HFFc6 (cell line): ENCODE measurements at regions not wholly inside any gene's neighbourhood (a gene's known extent, or its start where the extent isn't known, plus 50 kb on each side); places are given as distances from the start of the nearest gene placed in this dataset.
"Not testable (repeated sequence)": the region's sequence is repeated elsewhere in the genome, so short reads cannot be mapped to it uniquely, and the experiment has no call there.

Experiments used
- DNase-seq: peaks from one replicate; pipeline ENCODE4 v3.0.0-alpha.2; 2018
- H3K27ac Mint-ChIP-seq: 2 replicates; pipeline ENCODE4 v1.8.0; 2020; ENCODE audit warnings: mild to moderate bottlenecking, mixed read lengths
- H3K27me3 Mint-ChIP-seq: 2 replicates; pipeline ENCODE4 v1.8.0; 2021; ENCODE audit warnings: mild to moderate bottlenecking, moderate library complexity, mixed read lengths; ENCODE audit not compliant: insufficient read depth
- H3K36me3 Mint-ChIP-seq: 2 replicates; pipeline ENCODE4 v1.8.0; 2021; ENCODE audit warnings: low read depth, mixed read lengths
- H3K4me1 Mint-ChIP-seq: 2 replicates; pipeline ENCODE4 v1.8.0; 2020; ENCODE audit warnings: low read depth, mixed read lengths
- H3K4me3 Mint-ChIP-seq: 2 replicates; pipeline ENCODE4 v1.8.0; 2020; ENCODE audit warnings: mild to moderate bottlenecking, moderate library complexity, mixed read lengths
- H3K9me3 Mint-ChIP-seq: 2 replicates; pipeline ENCODE4 v1.8.0; 2020; ENCODE audit warnings: mild to moderate bottlenecking, mixed read lengths
- CTCF ChIP-seq: fragments of 200-600 bp; sonication (generic); IDR thresholded peaks from 2 replicates; pipeline ENCODE4 v1.5.0; 2021; ENCODE audit warnings: antibody characterized with exemption, mild to moderate bottlenecking

- no peak for TF ChIP-seq CTCF
- no peak for DNase-seq
- peaks cover 4% of the 10 kb centered on the region; the same call in 1 of the 2 replicates for H3K9me3 Mint-ChIP-seq
- peaks cover 15% of the 10 kb centered on the region; the same call in 1 of the 2 replicates for H3K36me3 Mint-ChIP-seq
- no peak overlapping the region for H3K4me3 Mint-ChIP-seq
- no peaks in the 10 kb centered on the region for H3K27me3 Mint-ChIP-seq
- H3K4me1 Mint-ChIP-seq = peaks cover 16% of the 10 kb centered on the region
- H3K27ac Mint-ChIP-seq = no peak overlapping the region
Observed at GRCh38 chr5:112034421-112034979, 277.5 kb upstream of the NREP start.

GRCh38 chr5:112026879-112027278 is 269.9 kb upstream of the NREP start:
- H3K4me3 Mint-ChIP-seq, H3K9me3 Mint-ChIP-seq, H3K27me3 Mint-ChIP-seq, H3K4me1 Mint-ChIP-seq, H3K27ac Mint-ChIP-seq, H3K36me3 Mint-ChIP-seq, DNase-seq: not testable (repeated sequence)

- no peak overlapping the region for H3K27ac Mint-ChIP-seq
- H3K9me3 Mint-ChIP-seq = no peaks in the 10 kb centered on the region; the same call in 1 of the 2 replicates
- no peaks in the 10 kb centered on the region for H3K4me1 Mint-ChIP-seq
- H3K27me3 Mint-ChIP-seq = no peaks in the 10 kb centered on the region
- no peak for TF ChIP-seq CTCF
- no peak for DNase-seq
- H3K4me3 Mint-ChIP-seq = no peak overlapping the region
- H3K36me3 Mint-ChIP-seq = peaks cover 9% of the 10 kb centered on the region; the same call in 1 of the 2 replicates
Observed at GRCh38 chr5:112025757-112026156, 268.8 kb upstream of the NREP start.

- no peak for DNase-seq
- no peak overlapping the region for H3K4me3 Mint-ChIP-seq
- no peaks in the 10 kb centered on the region for H3K36me3 Mint-ChIP-seq
- no peaks in the 10 kb centered on the region for H3K4me1 Mint-ChIP-seq
- TF ChIP-seq CTCF = no peak
- no peak overlapping the region for H3K27ac Mint-ChIP-seq
- no peaks in the 10 kb centered on the region for H3K27me3 Mint-ChIP-seq
- H3K9me3 Mint-ChIP-seq = no peaks in the 10 kb centered on the region; the same call in 1 of the 2 replicates
Observed at GRCh38 chr5:112024769-112025168, 267.8 kb upstream of the NREP start.

GRCh38 chr5:112024221-112024620 is 267.2 kb upstream of the NREP start:
- no peak overlapping the region for H3K27ac Mint-ChIP-seq
- H3K36me3 Mint-ChIP-seq = no peaks in the 10 kb centered on the region
- H3K27me3 Mint-ChIP-seq = no peaks in the 10 kb centered on the region
- H3K4me1 Mint-ChIP-seq = no peaks in the 10 kb centered on the region
- DNase-seq = no peak
- H3K4me3 Mint-ChIP-seq = no peak overlapping the region
- H3K9me3 Mint-ChIP-seq = no peaks in the 10 kb centered on the region; the same call in 1 of the 2 replicates
- TF ChIP-seq CTCF = no peak

- Mint-ChIP-seq H3K4me3 (no peak overlapping the region), H3K9me3 (no peaks in the 10 kb centered on the region; the same call in 1 of the 2 replicates), H3K27ac (no peak overlapping the region), H3K27me3 (no peaks in the 10 kb centered on the region), H3K4me1 (no peaks in the 10 kb centered on the region), H3K36me3 (no peaks in the 10 kb centered on the region)
- no peak for TF ChIP-seq CTCF
- no peak for DNase-seq
Observed at GRCh38 chr5:112023766-112024165, 266.8 kb upstream of the NREP start.
